Panc1 (cell line): ENCODE measurements at regions not wholly inside any gene's neighbourhood (a gene's known extent, or its start where the extent isn't known, plus 50 kb on each side); places are given as distances from the start of the nearest gene placed in this dataset.

Experiments used
- ATAC-seq: fragments of 200-7000 bp; cut with Tn5 transposase; 2 replicates; pipeline ENCODE4 v1.9.1; 2020; ENCODE audit warnings: mild to moderate bottlenecking, moderate library complexity
- BruUV-seq: library from RNA; stranded (reverse); fragments of 400-500 nt; replicated peaks from 2 replicates; lab custom pipeline; 2021; lab: Mats Ljungman, UMichigan
- CTCF ChIA-PET: fragments of 300-600 bp; sonication (Branson Sonifier 250); formaldehyde crosslinking; loops from one replicate; lab custom pipeline; 2022; ENCODE audit warnings: antibody characterized with exemption; lab: Charles Lee
- POLR2A ChIA-PET: fragments of 300-600 bp; sonication (Branson Sonifier 250); formaldehyde crosslinking; loops from one replicate; lab custom pipeline; 2022; ENCODE audit warnings: antibody characterized with exemption; lab: Charles Lee
- DNase-seq: peaks from one replicate; pipeline ENCODE4 v3.0.0-alpha.2; 2010; ENCODE audit warnings: low read depth, low spot score
- H3K27ac ChIP-seq: 2 replicates; pipeline ENCODE4 v1.5.1; 2011; ENCODE audit warnings: mild to moderate bottlenecking, low read length, inconsistent platforms
- H3K27me3 ChIP-seq: fragments of 200-500 bp; sonication (Bioruptor generic); 2 replicates; pipeline ENCODE4 v1.6.0; 2014; ENCODE audit warnings: low read length, inconsistent platforms; ENCODE audit not compliant: control insufficient read depth, insufficient read depth
- H3K36me3 ChIP-seq: fragments of 200-500 bp; sonication (Bioruptor generic); 2 replicates; pipeline ENCODE4 v1.5.1; 2014; ENCODE audit warnings: inconsistent platforms, mild to moderate bottlenecking, low read length, moderate library complexity; ENCODE audit not compliant: control insufficient read depth, insufficient read depth
- H3K4me1 ChIP-seq: 2 replicates; pipeline ENCODE4 v1.5.1; 2011; ENCODE audit warnings: inconsistent platforms, mild to moderate bottlenecking, low read length, moderate library complexity; ENCODE audit not compliant: control insufficient read depth, insufficient read depth
- H3K4me3 ChIP-seq, 2 experiments: 2 replicates each; pipeline ENCODE4 v1.5.1; 2011 to 2012; ENCODE audit warnings: low read depth in 2 of 2, low read length in 2 of 2, mild to moderate bottlenecking in 2 of 2, inconsistent platforms in 1 of 2, moderate library complexity in 1 of 2
- H3K9me3 ChIP-seq: fragments of 200-500 bp; sonication (Bioruptor generic); 2 replicates; pipeline ENCODE4 v1.5.1; 2014; ENCODE audit warnings: low read depth, mild to moderate bottlenecking, inconsistent platforms, low read length, moderate library complexity; ENCODE audit not compliant: control insufficient read depth, insufficient read depth
- CTCF ChIP-seq: fragments of 450-650 bp; IDR thresholded peaks from 2 replicates; pipeline ENCODE4 v1.5.1; 2017; ENCODE audit warnings: mild to moderate bottlenecking
- POLR2AphosphoS5 ChIP-seq: IDR thresholded peaks from 2 replicates; pipeline ENCODE4 v1.6.1; 2012; ENCODE audit warnings: mild to moderate bottlenecking, low read depth, low read length, moderate library complexity
- REST ChIP-seq, 2 experiments: IDR thresholded peaks; 2 replicates each; pipeline ENCODE4 v1.6.1; 2011 to 2012; ENCODE audit warnings: low read depth in 2 of 2, control low read depth in 1 of 2, low read length in 1 of 2, mild to moderate bottlenecking in 1 of 2, moderate library complexity in 1 of 2; ENCODE audit not compliant: insufficient read depth in 1 of 2
- SIN3A ChIP-seq: IDR thresholded peaks from 2 replicates; pipeline ENCODE4 v1.6.1; 2012; ENCODE audit warnings: low read depth, mild to moderate bottlenecking, low read length, moderate library complexity, borderline replicate concordance; ENCODE audit not compliant: insufficient read depth
- TCF7L2 ChIP-seq: IDR thresholded peaks from 2 replicates; pipeline ENCODE4 v1.6.1; 2011; ENCODE audit warnings: mild to moderate bottlenecking, low read depth, low read length, inconsistent platforms
- in situ Hi-C: cut with HindIII; loops from 2 replicates; pipeline ENCODE4 v1.10.0; 2016; ENCODE audit warnings: low sequenced_read_pairs, low pct_unique_long_range_greater_than_20kb
- intact Hi-C: fragments of 100-400 bp; cut with micrococcal nuclease; formaldehyde crosslinking; loops from one replicate; pipeline ENCODE4 v1.10.0; 2022; ENCODE audit not compliant: unreplicated experiment

GRCh38 chr5:120088412-120088811, 375.7 kb upstream of the PRR16 start:
- ATAC-seq, result no peak

GRCh38 chr5:120088836-120089235, 375.3 kb upstream of the PRR16 start:
- no TSS peak for BruUV-seq
- Histone ChIP-seq H3K4me1 (no peaks in the 10 kb centered on the region), H3K4me3 (no peak overlapping the region), H3K9me3 (no peaks in the 10 kb centered on the region), H3K27ac (no peak overlapping the region), H3K27me3 (no peaks in the 10 kb centered on the region), H3K36me3 (no peaks in the 10 kb centered on the region; the same call in 1 of the 2 replicates)
- intact Hi-C loops (no loop called here), in situ Hi-C loops (no loop called here)
- no peak for ATAC-seq
- ChIA-PET POLR2A (no interaction called here), CTCF (no interaction called here)
- no peak for DNase-seq
- TF ChIP-seq POLR2AphosphoS5 (no peak), CTCF (no peak), SIN3A (no peak), TCF7L2 (no peak), REST (IDR thresholded peaks at IDR 0.05; ENCODE audit: insufficient read depth in 1 of 2, low read depth in 2 of 2, low read length in 1 of 2) (no peak)

More at GRCh38 chr5:120088412-120088811, 375.7 kb upstream of the PRR16 start:
- no peak overlapping the region for H3K4me3 ChIP-seq
- no peaks in the 10 kb centered on the region for H3K4me1 ChIP-seq
- no TSS peak for BruUV-seq
- ChIA-PET POLR2A (interaction anchor here (0.7 kb wide), 1 partner anchor 55 kb away, joined by 4 read pairs; no protein-coding TSS in a partner anchor), CTCF (no interaction called here)
- in situ Hi-C loops, result no loop called here
- no peaks in the 10 kb centered on the region; the same call in 1 of the 2 replicates for H3K36me3 ChIP-seq
- DNase-seq, result no peak
- no peaks in the 10 kb centered on the region for H3K9me3 ChIP-seq
- H3K27me3 ChIP-seq, result no peaks in the 10 kb centered on the region
- no peak overlapping the region for H3K27ac ChIP-seq
- no peak for TF ChIP-seq REST (IDR thresholded peaks at IDR 0.05; ENCODE audit: insufficient read depth in 1 of 2, low read depth in 2 of 2, low read length in 1 of 2)
- TF ChIP-seq SIN3A, result no peak
- TF ChIP-seq POLR2AphosphoS5, result no peak
- no peak for TF ChIP-seq TCF7L2
- no peak for TF ChIP-seq CTCF
- intact Hi-C loops, result no loop called here
